ENCODE measurements at regions not wholly inside any gene's neighbourhood (a gene's known extent, or its start where the extent isn't known, plus 50 kb on each side); places are given as distances from the start of the nearest gene placed in this dataset.
A peak's percentile ranks its signal among the peaks of the same experiment; 100 is the strongest.

DNA sequence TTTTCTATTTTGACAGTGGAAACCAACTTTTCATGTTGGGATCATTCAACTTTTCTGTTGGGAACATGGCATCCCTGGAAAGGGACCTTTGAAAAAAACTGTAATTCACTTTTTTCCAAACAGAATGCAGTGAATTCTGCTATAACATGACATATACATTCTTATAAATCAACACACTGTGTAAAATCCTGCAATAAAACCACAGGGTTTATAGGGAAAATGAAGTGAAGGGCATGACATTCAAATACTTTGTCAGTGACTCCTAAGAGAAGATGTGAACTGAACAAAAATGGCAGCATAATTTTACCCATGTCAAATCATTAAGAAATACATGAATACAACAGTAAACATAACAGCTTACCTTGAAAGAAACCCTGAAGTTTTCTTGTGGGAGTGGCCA is 264.5 kb upstream of the ANKRD50 start:
- TF ChIP-seq, protein P1, sequence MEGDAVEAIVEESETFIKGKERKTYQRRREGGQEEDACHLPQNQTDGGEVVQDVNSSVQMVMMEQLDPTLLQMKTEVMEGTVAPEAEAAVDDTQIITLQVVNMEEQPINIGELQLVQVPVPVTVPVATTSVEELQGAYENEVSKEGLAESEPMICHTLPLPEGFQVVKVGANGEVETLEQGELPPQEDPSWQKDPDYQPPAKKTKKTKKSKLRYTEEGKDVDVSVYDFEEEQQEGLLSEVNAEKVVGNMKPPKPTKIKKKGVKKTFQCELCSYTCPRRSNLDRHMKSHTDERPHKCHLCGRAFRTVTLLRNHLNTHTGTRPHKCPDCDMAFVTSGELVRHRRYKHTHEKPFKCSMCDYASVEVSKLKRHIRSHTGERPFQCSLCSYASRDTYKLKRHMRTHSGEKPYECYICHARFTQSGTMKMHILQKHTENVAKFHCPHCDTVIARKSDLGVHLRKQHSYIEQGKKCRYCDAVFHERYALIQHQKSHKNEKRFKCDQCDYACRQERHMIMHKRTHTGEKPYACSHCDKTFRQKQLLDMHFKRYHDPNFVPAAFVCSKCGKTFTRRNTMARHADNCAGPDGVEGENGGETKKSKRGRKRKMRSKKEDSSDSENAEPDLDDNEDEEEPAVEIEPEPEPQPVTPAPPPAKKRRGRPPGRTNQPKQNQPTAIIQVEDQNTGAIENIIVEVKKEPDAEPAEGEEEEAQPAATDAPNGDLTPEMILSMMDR (conservative IDR thresholded peaks at IDR 0.05; ENCODE audit: low read length), result no peak
- DNase-seq (ENCODE audit: low read depth), result no peak
- H3K4me3 ChIP-seq (ENCODE audit: low read length), result no peak overlapping the region

DNA sequence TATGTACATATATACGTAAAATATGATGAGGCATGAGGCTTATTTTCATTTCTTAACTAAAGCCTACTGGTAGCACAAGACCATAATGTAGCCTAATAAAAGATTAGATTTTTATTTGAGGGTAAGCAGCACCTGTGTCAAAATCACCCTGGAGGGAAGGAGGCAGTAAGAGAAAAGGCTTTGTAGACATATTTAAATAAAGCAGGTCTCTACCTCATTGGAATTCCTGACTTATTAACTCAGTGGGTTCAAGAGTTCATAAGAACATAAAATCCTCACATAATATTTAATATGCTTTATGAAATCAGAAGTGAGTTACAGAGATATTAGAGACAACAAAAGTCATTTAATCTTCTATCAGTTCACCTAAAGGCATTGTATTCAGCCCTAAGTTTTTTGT is 261.6 kb upstream of the ANKRD50 start:
- H3K4me3 ChIP-seq (ENCODE audit: low read length), result no peak overlapping the region
- no peak for DNase-seq (ENCODE audit: low read depth)
- TF ChIP-seq, protein P1 (conservative IDR thresholded peaks at IDR 0.05; ENCODE audit: low read length), result no peak

DNA sequence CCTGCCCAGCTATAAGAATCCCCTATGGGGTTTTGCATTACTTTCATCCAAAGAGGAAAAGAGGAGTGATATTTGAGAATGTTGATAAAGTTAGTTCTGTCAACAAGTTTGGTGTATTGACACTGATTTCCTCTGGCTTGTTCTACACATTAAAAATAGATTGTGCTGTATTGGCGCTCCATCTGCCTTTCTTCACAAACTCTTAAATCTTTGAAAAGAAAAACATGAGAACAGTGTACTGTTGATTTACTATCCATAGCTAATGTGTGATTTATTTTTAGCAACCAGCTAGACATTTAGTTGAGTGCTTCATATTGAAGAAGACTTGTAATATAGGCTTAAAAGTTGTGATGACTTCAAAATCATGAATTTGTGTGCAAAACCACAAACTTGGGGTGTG is 261.2 kb upstream of the ANKRD50 start:
- no peak for DNase-seq (ENCODE audit: low read depth)
- TF ChIP-seq, protein P1 (conservative IDR thresholded peaks at IDR 0.05; ENCODE audit: low read length), result no peak
- H3K4me3 ChIP-seq (ENCODE audit: low read length), result no peak overlapping the region

DNA sequence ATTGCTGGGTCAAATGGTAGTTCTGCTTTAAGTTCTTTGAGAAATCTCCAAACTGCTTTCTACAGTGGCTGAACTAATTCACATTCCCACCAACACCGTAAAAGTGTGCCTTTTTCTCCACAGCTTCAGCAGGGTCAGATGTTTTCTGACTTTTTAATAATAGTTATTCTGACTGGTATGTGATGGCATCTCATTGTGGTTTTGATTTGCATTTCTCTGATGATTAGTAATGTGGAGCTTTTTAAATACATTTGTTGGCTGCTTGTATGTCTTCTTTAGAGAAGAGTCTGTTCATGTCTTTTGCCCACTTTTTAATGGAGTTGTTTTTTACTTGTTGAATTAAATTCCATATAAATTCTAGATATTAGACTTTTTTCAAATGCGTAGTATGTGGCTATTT is 257.5 kb upstream of the ANKRD50 start:
- TF ChIP-seq, protein P1 (conservative IDR thresholded peaks at IDR 0.05; ENCODE audit: low read length), result no peak
- H3K4me3 ChIP-seq (ENCODE audit: low read length), result no peak overlapping the region
- peak; percentile 59 for DNase-seq (ENCODE audit: low read depth)

DNA sequence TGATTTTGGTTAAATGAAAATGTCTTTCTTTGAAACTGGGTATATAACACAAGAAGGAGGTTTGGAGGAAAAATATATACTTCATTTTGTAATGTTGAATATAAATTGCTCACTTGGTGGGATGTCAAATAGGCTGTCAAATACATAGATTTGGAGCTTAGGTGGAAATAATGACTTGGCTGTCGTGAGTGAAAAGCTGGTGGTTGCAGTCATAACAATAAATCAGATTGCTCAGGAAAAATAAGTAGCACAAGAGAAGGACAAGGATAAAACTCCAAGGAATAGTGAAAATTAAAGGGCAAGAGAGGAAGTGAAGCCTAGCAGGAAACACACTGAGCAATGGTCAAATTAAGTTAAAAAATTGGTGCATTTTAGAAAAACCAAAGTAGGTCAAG is 253.0 kb upstream of the ANKRD50 start:
- TF ChIP-seq, protein P1 (conservative IDR thresholded peaks at IDR 0.05; ENCODE audit: low read length), result no peak
- DNase-seq (ENCODE audit: low read depth), result no peak
- no peak overlapping the region for H3K4me3 ChIP-seq (ENCODE audit: low read length)

DNA sequence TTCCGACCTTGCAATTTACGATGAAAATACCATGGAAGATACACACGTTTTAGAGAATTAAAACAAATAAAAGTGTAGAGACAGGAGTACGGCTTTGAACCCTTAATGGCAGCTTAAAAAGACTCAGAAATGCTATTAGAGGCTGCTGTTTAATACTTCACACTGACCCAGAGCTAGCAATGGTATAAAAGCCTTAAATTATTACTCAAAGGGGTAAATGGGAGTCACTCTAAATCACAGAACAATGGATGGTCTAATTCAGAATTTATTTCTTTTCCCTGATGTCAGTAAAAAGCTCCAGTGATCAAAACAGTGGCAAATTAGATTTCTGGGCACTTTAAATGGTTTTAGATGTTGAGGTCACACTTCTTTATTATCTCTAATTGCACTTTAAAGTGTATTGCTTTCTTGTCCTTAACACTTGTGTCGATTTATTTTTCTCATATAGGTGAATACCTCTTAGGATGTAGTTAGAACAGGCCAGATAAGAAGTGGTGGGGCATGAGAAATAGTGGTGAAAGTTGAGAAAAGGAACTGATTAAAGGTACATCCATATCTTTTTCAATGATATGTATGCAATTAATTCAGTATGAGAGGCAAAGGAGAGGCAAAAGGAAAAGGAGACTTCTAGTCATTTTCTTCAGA is 252.4 kb upstream of the ANKRD50 start:
- no peak for DNase-seq (ENCODE audit: low read depth)
- H3K4me3 ChIP-seq (ENCODE audit: low read length), result no peak overlapping the region
- TF ChIP-seq, protein P1 (conservative IDR thresholded peaks at IDR 0.05; ENCODE audit: low read length), result no peak

DNA sequence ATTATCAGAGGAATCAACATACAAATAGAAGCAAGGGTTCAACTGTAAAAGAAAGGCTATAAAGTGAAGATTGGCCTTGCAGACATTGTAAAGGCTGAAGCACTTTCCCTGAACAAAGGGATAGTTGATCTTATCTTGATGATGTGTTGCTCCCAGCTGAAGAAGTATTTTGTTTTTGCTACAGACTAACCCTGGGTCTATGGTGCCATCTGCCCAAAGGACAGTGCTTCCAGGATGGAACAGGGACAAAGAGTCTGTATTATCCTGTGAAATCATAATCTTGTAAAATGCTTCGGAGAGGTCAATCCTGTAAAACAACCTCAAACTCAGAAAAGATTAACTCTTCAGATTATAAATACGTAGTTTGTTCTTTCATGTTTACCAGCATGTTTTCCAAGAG is 251.7 kb upstream of the ANKRD50 start:
- no peak for DNase-seq (ENCODE audit: low read depth)
- TF ChIP-seq, protein P1 (conservative IDR thresholded peaks at IDR 0.05; ENCODE audit: low read length), result no peak
- no peak overlapping the region for H3K4me3 ChIP-seq (ENCODE audit: low read length)
